ENCODE measurements at regions not wholly inside any gene's neighbourhood (a gene's known extent, or its start where the extent isn't known, plus 50 kb on each side); places are given as distances from the start of the nearest gene placed in this dataset.

DNA sequence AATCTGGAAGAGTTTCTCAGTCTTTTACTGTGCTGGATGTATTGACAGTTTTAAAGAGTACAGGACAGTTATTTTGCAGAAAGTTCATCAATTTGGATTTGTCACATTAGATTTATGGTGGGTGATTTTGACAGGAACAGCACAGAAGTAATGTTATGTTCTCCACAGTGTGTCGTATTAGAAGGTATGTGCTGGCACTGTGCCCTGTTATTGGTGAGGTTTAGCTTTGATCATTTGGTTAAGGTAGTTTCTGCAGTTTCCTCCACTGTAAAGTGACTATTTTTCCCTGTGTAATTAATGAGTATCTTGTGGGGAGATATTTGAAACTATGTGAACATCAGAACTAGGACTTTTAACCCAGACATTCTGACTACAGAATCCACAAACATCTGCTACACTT lies 308.5 kb upstream of the TBX3 start:
- Histone ChIP-seq H3K27ac (no peak overlapping the region), H3K4me1 (no peaks in the 10 kb centered on the region), H3K9me3 (peaks cover 0 to 6% (median 0%) of the 10 kb centered on the region in 4 donors), H3K27me3 (no peaks in the 10 kb centered on the region), H3K4me3 (no peak overlapping the region), H3K36me3 (no peaks in the 10 kb centered on the region)
- 56 to 63% methylated on average over 1 of the region's 1 CpG for WGBS, 2 donors
- ATAC-seq (ENCODE audit: low FRiP score in 2 of 2): no peak
- no peak for TF ChIP-seq EP300 (IDR thresholded peaks at IDR 0.05)
- TF ChIP-seq, protein P1, sequence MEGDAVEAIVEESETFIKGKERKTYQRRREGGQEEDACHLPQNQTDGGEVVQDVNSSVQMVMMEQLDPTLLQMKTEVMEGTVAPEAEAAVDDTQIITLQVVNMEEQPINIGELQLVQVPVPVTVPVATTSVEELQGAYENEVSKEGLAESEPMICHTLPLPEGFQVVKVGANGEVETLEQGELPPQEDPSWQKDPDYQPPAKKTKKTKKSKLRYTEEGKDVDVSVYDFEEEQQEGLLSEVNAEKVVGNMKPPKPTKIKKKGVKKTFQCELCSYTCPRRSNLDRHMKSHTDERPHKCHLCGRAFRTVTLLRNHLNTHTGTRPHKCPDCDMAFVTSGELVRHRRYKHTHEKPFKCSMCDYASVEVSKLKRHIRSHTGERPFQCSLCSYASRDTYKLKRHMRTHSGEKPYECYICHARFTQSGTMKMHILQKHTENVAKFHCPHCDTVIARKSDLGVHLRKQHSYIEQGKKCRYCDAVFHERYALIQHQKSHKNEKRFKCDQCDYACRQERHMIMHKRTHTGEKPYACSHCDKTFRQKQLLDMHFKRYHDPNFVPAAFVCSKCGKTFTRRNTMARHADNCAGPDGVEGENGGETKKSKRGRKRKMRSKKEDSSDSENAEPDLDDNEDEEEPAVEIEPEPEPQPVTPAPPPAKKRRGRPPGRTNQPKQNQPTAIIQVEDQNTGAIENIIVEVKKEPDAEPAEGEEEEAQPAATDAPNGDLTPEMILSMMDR (IDR thresholded peaks at IDR 0.05): no peak
- TF ChIP-seq POLR2AphosphoS5 (IDR thresholded peaks at IDR 0.05): no peak
- TF ChIP-seq POLR2A (IDR thresholded peaks at IDR 0.05): no peak
- no peak for DNase-seq

DNA sequence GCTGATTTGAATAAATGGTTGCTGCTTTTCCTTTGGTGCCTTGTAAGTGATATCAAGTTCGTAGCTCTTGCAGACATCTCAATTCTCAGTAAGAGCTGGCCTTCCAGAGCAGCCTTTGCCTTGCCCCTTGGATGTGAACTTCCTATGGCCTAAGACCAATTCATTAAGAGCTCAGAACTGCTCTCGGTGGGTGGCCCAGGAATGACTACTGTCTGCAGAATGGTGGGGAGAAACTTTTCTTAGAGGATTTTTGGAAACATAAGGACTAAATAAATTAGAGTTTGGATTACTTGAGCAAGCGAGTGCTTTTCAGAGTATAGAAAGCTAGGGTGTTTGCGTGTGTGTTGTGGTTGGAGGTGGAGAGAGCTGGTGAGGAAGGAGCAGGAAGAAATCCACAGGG lies 306.4 kb upstream of the TBX3 start:
- no peak for ATAC-seq (ENCODE audit: low FRiP score in 2 of 2)
- TF ChIP-seq POLR2AphosphoS5 (IDR thresholded peaks at IDR 0.05) (no peak), EP300 (IDR thresholded peaks at IDR 0.05) (no peak), POLR2A (IDR thresholded peaks at IDR 0.05) (no peak)
- TF ChIP-seq, protein P1 (IDR thresholded peaks at IDR 0.05): no peak

DNA sequence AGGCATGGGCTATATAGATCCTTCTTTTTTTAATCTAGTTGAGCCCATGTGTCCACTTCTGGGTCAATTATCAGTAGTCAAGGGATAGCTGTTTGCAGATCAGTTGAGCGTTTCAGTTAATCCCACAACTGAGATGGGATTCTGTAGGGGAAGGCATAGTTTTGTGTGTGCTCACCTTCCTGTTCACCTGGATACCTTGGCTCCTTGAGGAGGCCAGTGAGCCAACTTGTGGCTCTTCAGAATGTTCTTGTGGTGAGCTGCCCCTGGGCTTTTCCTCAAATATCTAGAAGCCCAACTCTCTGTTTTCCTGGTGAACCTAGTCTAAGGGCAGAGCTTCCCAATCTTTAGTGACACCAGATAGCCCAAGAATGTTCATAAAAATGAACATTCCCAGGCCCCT lies 302.9 kb upstream of the TBX3 start:
- ATAC-seq (ENCODE audit: low FRiP score in 2 of 2) (no peak), DNase-seq (no peak)
- WGBS, 2 donors: 92 to 100% methylated on average over 1 of the region's 1 CpG
- Histone ChIP-seq H3K27me3 (no peaks in the 10 kb centered on the region), H3K9me3 (no peaks in the 10 kb centered on the region), H3K27ac (no peak overlapping the region), H3K4me3 (no peak overlapping the region), H3K36me3 (no peaks in the 10 kb centered on the region), H3K4me1 (no peaks in the 10 kb centered on the region)
- TF ChIP-seq EP300 (IDR thresholded peaks at IDR 0.05): no peak
- TF ChIP-seq, protein P1 (IDR thresholded peaks at IDR 0.05): no peak
- no peak for TF ChIP-seq POLR2AphosphoS5 (IDR thresholded peaks at IDR 0.05)
- TF ChIP-seq POLR2A (IDR thresholded peaks at IDR 0.05): no peak

More for the DNA sequence above, 306.4 kb upstream of the TBX3 start:
- Histone ChIP-seq H3K4me1 (no peaks in the 10 kb centered on the region), H3K27me3 (no peaks in the 10 kb centered on the region), H3K36me3 (no peaks in the 10 kb centered on the region), H3K9me3 (no peaks in the 10 kb centered on the region), H3K27ac (no peak overlapping the region), H3K4me3 (no peak overlapping the region)
- 71 to 93% methylated on average over 4 of the region's 4 CpGs for WGBS, 2 donors
- no peak for DNase-seq

DNA sequence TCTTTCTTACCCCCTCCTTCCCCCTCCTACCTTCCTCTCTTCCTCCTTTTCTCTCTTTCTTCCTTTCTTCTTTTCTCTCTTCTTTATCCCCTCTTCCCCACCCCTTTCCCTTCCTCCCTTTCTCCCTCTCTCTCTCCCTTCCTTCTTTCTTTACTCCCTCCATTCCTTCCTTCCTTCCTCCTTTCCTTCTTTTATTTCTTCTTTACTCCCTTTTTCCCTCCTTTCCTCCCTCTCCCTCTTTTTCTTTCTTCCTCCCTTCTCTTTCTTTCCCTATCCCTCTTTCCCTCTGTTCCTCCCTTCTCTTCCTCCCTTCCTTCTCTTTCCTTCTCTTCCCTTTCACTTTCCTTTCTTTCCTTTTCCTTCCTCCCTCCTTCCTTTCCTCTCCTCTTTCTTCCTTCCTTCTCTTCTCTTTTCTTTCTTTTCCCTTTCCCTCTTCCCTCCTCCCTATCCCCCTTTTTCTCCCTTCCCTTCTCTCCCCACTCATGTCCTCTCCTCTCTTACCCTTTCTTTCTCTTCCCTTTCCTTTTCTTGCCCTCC lies 302.3 kb upstream of the TBX3 start:
- TF ChIP-seq POLR2AphosphoS5 (IDR thresholded peaks at IDR 0.05) (no peak), EP300 (IDR thresholded peaks at IDR 0.05) (no peak), POLR2A (IDR thresholded peaks at IDR 0.05) (no peak)
- TF ChIP-seq, protein P1 (IDR thresholded peaks at IDR 0.05): no peak
- no peaks in the 10 kb centered on the region for H3K9me3 ChIP-seq
- no peak overlapping the region for H3K4me3 ChIP-seq
- no peaks in the 10 kb centered on the region for H3K27me3 ChIP-seq
- ATAC-seq (ENCODE audit: low FRiP score in 2 of 2): no peak
- no peaks in the 10 kb centered on the region for H3K36me3 ChIP-seq
- H3K4me1 ChIP-seq: no peaks in the 10 kb centered on the region
- no peak overlapping the region for H3K27ac ChIP-seq
- DNase-seq: no peak

DNA sequence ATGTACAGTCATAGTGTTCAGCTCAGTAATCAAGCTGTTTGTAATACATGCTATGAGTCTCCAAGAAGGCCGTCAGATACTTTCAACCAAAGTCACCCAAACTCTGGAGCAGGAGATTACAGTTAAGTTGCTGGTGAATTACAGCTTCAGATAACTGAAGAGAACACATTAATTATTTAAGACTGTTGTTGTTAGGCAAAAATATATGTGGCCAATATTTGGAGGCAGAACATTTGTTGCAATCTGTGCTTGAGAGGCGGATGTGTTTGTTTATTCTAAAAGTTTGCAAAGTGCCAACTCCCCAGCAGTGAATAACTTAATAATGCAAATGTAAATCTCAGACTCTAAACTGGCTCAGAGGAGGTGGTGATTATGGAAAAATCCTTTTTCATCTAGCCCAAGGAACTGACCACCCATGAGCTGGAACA lies 300.7 kb upstream of the TBX3 start:
- no peaks in the 10 kb centered on the region for H3K36me3 ChIP-seq
- 56 to 61% methylated on average over 2 of the region's 2 CpGs for WGBS, 2 donors
- no peaks in the 10 kb centered on the region for H3K4me1 ChIP-seq
- no peak overlapping the region for H3K27ac ChIP-seq
- DNase-seq (no peak), ATAC-seq (ENCODE audit: low FRiP score in 2 of 2) (no peak)
- H3K27me3 ChIP-seq: no peaks in the 10 kb centered on the region
- H3K4me3 ChIP-seq: no peak overlapping the region
- TF ChIP-seq EP300 (IDR thresholded peaks at IDR 0.05) (no peak), POLR2A (IDR thresholded peaks at IDR 0.05) (no peak), POLR2AphosphoS5 (IDR thresholded peaks at IDR 0.05) (no peak)
- TF ChIP-seq, protein P1 (IDR thresholded peaks at IDR 0.05): no peak
- no peaks in the 10 kb centered on the region for H3K9me3 ChIP-seq

Measured in upper lobe of left lung (tissue), 6 donors.